ENCODE measurements at regions not wholly inside any gene's neighbourhood (a gene's known extent, or its start where the extent isn't known, plus 50 kb on each side); places are given as distances from the start of the nearest gene placed in this dataset.

- TF ChIP-seq CTCF (IDR thresholded peaks at IDR 0.05) (no peak), POLR2A (IDR thresholded peaks at IDR 0.05) (no peak)
These were observed 107.7 kb downstream of the SLC6A15 start for GRCh38 chr12:84804691-84805473.

Data from right lobe of liver (tissue), 4 donors.